SK-N-SH treated with all-trans-retinoic acid at 6 μM for 48 hours (cell line): ENCODE measurements at regions not wholly inside any gene's neighbourhood (a gene's known extent, or its start where the extent isn't known, plus 50 kb on each side); places are given as distances from the start of the nearest gene placed in this dataset.

Experiments
- ATAC-seq: fragments of 200-7000 bp; cut with Tn5 transposase; 3 replicates; pipeline ENCODE4 v1.9.1; 2020; ENCODE audit warnings: mild to moderate bottlenecking, moderate library complexity
- ARNTL ChIP-seq: fragments of 450-650 bp; formaldehyde crosslinking; IDR thresholded peaks from 2 replicates; pipeline ENCODE4 v1.5.0; 2020; ENCODE audit warnings: low read depth, mild to moderate bottlenecking, moderate library complexity, borderline replicate concordance
- BACH2 ChIP-seq: fragments of 250-450 bp; sonication (Bioruptor Pico); IDR thresholded peaks from 2 replicates; pipeline ENCODE4 v1.9.0; 2021; ENCODE audit warnings: mild to moderate bottlenecking, borderline replicate concordance
- CSDC2 ChIP-seq: fragments of 250-450 bp; sonication (Bioruptor Pico); IDR thresholded peaks from 2 replicates; pipeline ENCODE4 v1.5.0; 2020; ENCODE audit warnings: mild to moderate bottlenecking, moderate library complexity
- ESRRG ChIP-seq: fragments of 250-450 bp; sonication (Bioruptor Pico); IDR thresholded peaks from 2 replicates; pipeline ENCODE4 v1.6.1; 2021; ENCODE audit warnings: mild to moderate bottlenecking
- GLIS3 ChIP-seq: fragments of 250-450 bp; sonication (Bioruptor Pico); IDR thresholded peaks from 2 replicates; pipeline ENCODE4 v1.5.0; 2020; ENCODE audit warnings: mild to moderate bottlenecking, moderate library complexity
- ISL1 ChIP-seq: fragments of 250-450 bp; sonication (Bioruptor Pico); IDR thresholded peaks from 2 replicates; pipeline ENCODE4 v2.1.2; 2022; ENCODE audit warnings: mild to moderate bottlenecking, moderate library complexity
- OSR1 ChIP-seq: fragments of 250-450 bp; sonication (Bioruptor Pico); IDR thresholded peaks from 2 replicates; pipeline ENCODE4 v1.8.0; 2022; ENCODE audit warnings: moderate library complexity, mild to moderate bottlenecking, inconsistent platforms
- PATZ1 ChIP-seq: fragments of 250-450 bp; sonication (Bioruptor Pico); IDR thresholded peaks from 2 replicates; pipeline ENCODE4 v1.8.0; 2020; ENCODE audit warnings: mild to moderate bottlenecking, moderate library complexity, borderline replicate concordance
- POU6F1 ChIP-seq: fragments of 250-450 bp; sonication (Bioruptor Pico); IDR thresholded peaks from 2 replicates; pipeline ENCODE4 v1.8.0; 2021; ENCODE audit warnings: low read depth, mild to moderate bottlenecking, moderate library complexity, borderline replicate concordance
- PPARA ChIP-seq: fragments of 250-450 bp; sonication (Bioruptor Pico); IDR thresholded peaks from 2 replicates; pipeline ENCODE4 v1.5.0; 2020; ENCODE audit warnings: mild to moderate bottlenecking, borderline replicate concordance
- RARB ChIP-seq: fragments of 250-450 bp; sonication (Bioruptor Pico); IDR thresholded peaks from 2 replicates; pipeline ENCODE4 v1.8.0; 2021; ENCODE audit warnings: mild to moderate bottlenecking, moderate library complexity
- SNAI2 ChIP-seq: fragments of 250-450 bp; sonication (Bioruptor Pico); IDR thresholded peaks from 2 replicates; pipeline ENCODE4 v1.5.0; 2020; ENCODE audit warnings: mild to moderate bottlenecking, moderate library complexity
- TCF4 ChIP-seq: fragments of 250-450 bp; sonication (Bioruptor Pico); IDR thresholded peaks from 2 replicates; pipeline ENCODE4 v1.8.0; 2021; ENCODE audit warnings: mild to moderate bottlenecking, moderate library complexity, borderline replicate concordance
- TOX ChIP-seq: fragments of 250-450 bp; sonication (Bioruptor Pico); IDR thresholded peaks from 2 replicates; pipeline ENCODE4 v1.8.0; 2021; ENCODE audit warnings: mild to moderate bottlenecking, moderate library complexity, borderline replicate concordance
- TSHZ2 ChIP-seq: fragments of 250-450 bp; sonication (Bioruptor Pico); IDR thresholded peaks from 2 replicates; pipeline ENCODE4 v1.5.0; 2020; ENCODE audit warnings: mild to moderate bottlenecking, moderate library complexity
- ZC3H10 ChIP-seq: fragments of 250-450 bp; sonication (Bioruptor Pico); IDR thresholded peaks from 2 replicates; pipeline ENCODE4 v1.5.1; 2021; ENCODE audit warnings: mild to moderate bottlenecking, moderate library complexity
- ZFP3 ChIP-seq: fragments of 250-450 bp; sonication (Bioruptor Pico); IDR thresholded peaks from 2 replicates; pipeline ENCODE4 v1.5.0; 2020; ENCODE audit warnings: mild to moderate bottlenecking, moderate library complexity
- ZFP30 ChIP-seq: fragments of 450-650 bp; formaldehyde crosslinking; IDR thresholded peaks from 2 replicates; pipeline ENCODE4 v1.5.0; 2022; ENCODE audit warnings: mild to moderate bottlenecking, moderate library complexity
- ZNF565 ChIP-seq: fragments of 450-650 bp; formaldehyde crosslinking; conservative IDR thresholded peaks from 2 replicates; pipeline ENCODE4 v1.5.0; 2020; ENCODE audit warnings: low read depth, mild to moderate bottlenecking, moderate library complexity
- ZNF70 ChIP-seq: fragments of 450-650 bp; formaldehyde crosslinking; IDR thresholded peaks from 2 replicates; pipeline ENCODE4 v1.5.0; 2020; ENCODE audit warnings: mild to moderate bottlenecking, moderate library complexity
- ZNF8 ChIP-seq: fragments of 450-650 bp; formaldehyde crosslinking; IDR thresholded peaks from 2 replicates; pipeline ENCODE4 v1.5.0; 2020; ENCODE audit warnings: mild to moderate bottlenecking, moderate library complexity
- TF ChIP-seq, protein P1 (sequence below): fragments of 250-450 bp; sonication (Bioruptor Pico); IDR thresholded peaks from 2 replicates; pipeline ENCODE4 v1.5.1; 2020; ENCODE audit warnings: low read depth, mild to moderate bottlenecking, moderate library complexity
- TF ChIP-seq, protein P2 (sequence below): fragments of 250-450 bp; sonication (Bioruptor Pico); IDR thresholded peaks from 2 replicates; pipeline ENCODE4 v1.5.1; 2021; ENCODE audit warnings: mild to moderate bottlenecking, moderate library complexity

DNA sequence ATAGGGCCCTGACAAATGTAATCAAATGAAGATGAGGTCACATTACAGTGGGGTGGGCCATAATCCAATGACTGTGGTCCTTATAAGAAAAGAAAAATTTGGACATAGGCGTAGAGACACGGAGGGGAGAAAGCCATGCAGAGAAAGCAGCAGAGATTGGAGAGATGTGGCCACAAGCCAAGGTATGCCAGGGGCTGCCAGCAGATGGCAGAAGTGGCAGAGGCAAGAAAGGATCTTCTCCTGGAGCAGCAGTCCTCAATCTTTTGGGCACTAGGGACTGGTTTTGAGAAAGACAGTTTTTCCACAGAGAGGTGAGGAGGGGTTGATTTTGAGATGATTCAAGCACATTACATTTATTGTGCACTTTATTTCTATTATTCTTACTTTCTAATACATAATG, 355.1 kb downstream of the NPHP4 start:
- no peak for TF ChIP-seq ZNF70
- no peak for TF ChIP-seq TCF4 (CRISPR knock-in tag)
- TF ChIP-seq GLIS3 = no peak
- TF ChIP-seq TOX = no peak
- TF ChIP-seq ZFP3 = no peak
- TF ChIP-seq ISL1 (CRISPR knock-in tag) = no peak
- TF ChIP-seq TSHZ2 (CRISPR knock-in tag) = no peak
- no peak for TF ChIP-seq SNAI2
- no peak for TF ChIP-seq PATZ1
- no peak for TF ChIP-seq ZC3H10 (CRISPR knock-in tag)
- no peak for ATAC-seq

- no peak for ATAC-seq
- TF ChIP-seq ZFP30 (CRISPR knock-in tag) (no peak), CSDC2 (CRISPR knock-in tag) (no peak), ZNF70 (no peak), ARNTL (CRISPR knock-in tag) (no peak), ZNF565 (no peak), GLIS3 (no peak), ZNF8 (no peak), ISL1 (CRISPR knock-in tag) (no peak), ZFP3 (no peak), ESRRG (CRISPR knock-in tag) (no peak), PPARA (CRISPR knock-in tag) (no peak), SNAI2 (no peak), POU6F1 (CRISPR knock-in tag) (no peak), RARB (no peak), BACH2 (no peak), TCF4 (CRISPR knock-in tag) (no peak), ZC3H10 (CRISPR knock-in tag) (no peak)
- TF ChIP-seq, protein P1, sequence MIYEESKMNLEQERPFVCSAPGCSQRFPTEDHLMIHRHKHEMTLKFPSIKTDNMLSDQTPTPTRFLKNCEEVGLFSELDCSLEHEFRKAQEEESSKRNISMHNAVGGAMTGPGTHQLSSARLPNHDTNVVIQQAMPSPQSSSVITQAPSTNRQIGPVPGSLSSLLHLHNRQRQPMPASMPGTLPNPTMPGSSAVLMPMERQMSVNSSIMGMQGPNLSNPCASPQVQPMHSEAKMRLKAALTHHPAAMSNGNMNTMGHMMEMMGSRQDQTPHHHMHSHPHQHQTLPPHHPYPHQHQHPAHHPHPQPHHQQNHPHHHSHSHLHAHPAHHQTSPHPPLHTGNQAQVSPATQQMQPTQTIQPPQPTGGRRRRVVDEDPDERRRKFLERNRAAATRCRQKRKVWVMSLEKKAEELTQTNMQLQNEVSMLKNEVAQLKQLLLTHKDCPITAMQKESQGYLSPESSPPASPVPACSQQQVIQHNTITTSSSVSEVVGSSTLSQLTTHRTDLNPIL (CRISPR knock-in tag) = no peak
- TF ChIP-seq, protein P2, sequence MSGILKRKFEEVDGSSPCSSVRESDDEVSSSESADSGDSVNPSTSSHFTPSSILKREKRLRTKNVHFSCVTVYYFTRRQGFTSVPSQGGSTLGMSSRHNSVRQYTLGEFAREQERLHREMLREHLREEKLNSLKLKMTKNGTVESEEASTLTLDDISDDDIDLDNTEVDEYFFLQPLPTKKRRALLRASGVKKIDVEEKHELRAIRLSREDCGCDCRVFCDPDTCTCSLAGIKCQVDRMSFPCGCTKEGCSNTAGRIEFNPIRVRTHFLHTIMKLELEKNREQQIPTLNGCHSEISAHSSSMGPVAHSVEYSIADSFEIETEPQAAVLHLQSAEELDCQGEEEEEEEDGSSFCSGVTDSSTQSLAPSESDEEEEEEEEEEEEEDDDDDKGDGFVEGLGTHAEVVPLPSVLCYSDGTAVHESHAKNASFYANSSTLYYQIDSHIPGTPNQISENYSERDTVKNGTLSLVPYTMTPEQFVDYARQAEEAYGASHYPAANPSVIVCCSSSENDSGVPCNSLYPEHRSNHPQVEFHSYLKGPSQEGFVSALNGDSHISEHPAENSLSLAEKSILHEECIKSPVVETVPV (CRISPR knock-in tag) = no peak
Measured at GRCh38 chr1:5634893-5635292, 357.3 kb downstream of the NPHP4 start.

DNA sequence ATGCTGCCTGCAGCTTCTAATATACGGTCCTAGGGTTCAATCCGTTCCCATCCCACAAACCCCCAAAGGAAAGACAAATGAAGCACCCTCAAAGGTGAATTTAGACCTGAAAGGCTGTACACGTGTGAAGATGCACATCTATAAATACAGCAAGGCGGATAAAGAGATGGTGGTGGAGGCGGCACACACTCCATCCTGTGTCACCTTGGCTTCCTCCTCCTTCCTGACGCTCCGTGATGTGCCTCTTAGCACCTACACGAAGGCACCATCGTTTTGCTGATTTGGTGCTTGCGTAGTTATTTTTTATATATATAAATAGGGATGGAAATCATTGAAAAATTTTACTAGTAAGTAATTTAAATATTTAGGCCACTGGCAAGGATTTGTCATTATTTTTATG, 359.4 kb downstream of the NPHP4 start:
- TF ChIP-seq PPARA (CRISPR knock-in tag) (no peak), ISL1 (CRISPR knock-in tag) (no peak), TOX (no peak), TCF4 (CRISPR knock-in tag) (no peak), ZFP30 (CRISPR knock-in tag) (no peak), OSR1 (CRISPR knock-in tag) (no peak), ZNF8 (no peak), ZNF565 (no peak)
- TF ChIP-seq, protein P2 (CRISPR knock-in tag) = no peak
- TF ChIP-seq, all 23 proteins: peak for 0
- no peak for ATAC-seq
